Erythroblast (primary cell): ENCODE measurements at regions not wholly inside any gene's neighbourhood (a gene's known extent, or its start where the extent isn't known, plus 50 kb on each side); places are given as distances from the start of the nearest gene placed in this dataset.

Source experiments
- GATA1 ChIP-seq: IDR thresholded peaks from 2 replicates; pipeline ENCODE4 v1.6.1; 2011; ENCODE audit warnings: low read depth, mild to moderate bottlenecking, control low read depth, low read length, moderate library complexity
- POLR2A ChIP-seq: IDR thresholded peaks from 2 replicates; pipeline ENCODE4 v1.6.1; 2011; ENCODE audit warnings: mild to moderate bottlenecking, low read length

DNA sequence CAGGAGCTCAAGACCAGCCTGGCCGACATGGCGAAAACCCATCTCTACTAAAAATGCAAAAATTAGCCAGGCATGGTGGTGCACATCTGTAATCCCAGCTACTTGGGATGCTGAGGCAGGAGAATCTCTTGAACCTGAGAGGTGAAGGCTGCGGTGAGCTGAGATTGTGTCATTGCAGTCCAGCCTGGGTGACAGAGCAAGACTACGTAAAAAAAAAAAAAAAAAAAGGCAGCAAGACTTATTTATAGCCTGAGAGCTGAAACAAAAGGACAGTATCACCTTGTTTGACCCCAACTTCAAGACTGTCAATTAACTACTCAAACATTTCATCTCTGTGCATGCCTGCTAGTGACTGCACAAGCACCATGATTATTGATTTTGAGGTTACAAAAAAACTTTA is 478.9 kb upstream of the GBE1 start:
- no peak for TF ChIP-seq POLR2A
- no peak for TF ChIP-seq GATA1
